Thoracic aorta (tissue), 2 donors: ENCODE measurements at regions not wholly inside any gene's neighbourhood (a gene's known extent, or its start where the extent isn't known, plus 50 kb on each side); places are given as distances from the start of the nearest gene placed in this dataset.
A peak's percentile ranks its signal among the peaks of the same experiment; 100 is the strongest.

Source experiments
- ATAC-seq: fragments of 150-250 bp; one replicate; pipeline ENCODE4 v1.8.0; 2017; ENCODE audit warnings: low read depth; ENCODE audit not compliant: insufficient number of reproducible peaks, low FRiP score
- DNase-seq: peaks from one replicate; pipeline ENCODE4 v3.0.0-alpha.2; 2020; ENCODE audit warnings: low spot score
- H3K27ac ChIP-seq, 2 donors: fragments of 200-600 bp; sonication (generic); 1 replicate in 1 of 2; 2 replicates in 1 of 2; pipeline ENCODE4 v1.5.1; 2016; ENCODE audit warnings: mild to moderate bottlenecking in 2 of 2, moderate library complexity in 2 of 2
- H3K27me3 ChIP-seq: fragments of 200-600 bp; sonication (generic); replicated peaks from 2 replicates; pipeline ENCODE4 v1.6.0; 2016; ENCODE audit warnings: mild to moderate bottlenecking; ENCODE audit not compliant: insufficient read depth
- H3K36me3 ChIP-seq: fragments of 200-600 bp; sonication (generic); one replicate; pipeline ENCODE4 v1.5.1; 2016
- H3K4me1 ChIP-seq, 2 donors: fragments of 200-600 bp; sonication (generic); 1 replicate in 1 of 2; 2 replicates in 1 of 2; pipeline versions ENCODE4 v1.5.1 to v1.6.0; 2016; ENCODE audit warnings: low read depth in 2 of 2, mild to moderate bottlenecking in 1 of 2; ENCODE audit not compliant: control insufficient read depth in 1 of 2
- H3K4me3 ChIP-seq: fragments of 200-600 bp; sonication (generic); 2 replicates; pipeline ENCODE4 v1.5.1; 2016; ENCODE audit warnings: mild to moderate bottlenecking
- H3K9me3 ChIP-seq: fragments of 200-600 bp; sonication (generic); 2 replicates; pipeline ENCODE4 v1.5.1; 2016
- CTCF ChIP-seq: fragments of 200-600 bp; sonication (generic); IDR thresholded peaks from one replicate; pipeline ENCODE4 v1.5.1; 2019; ENCODE audit warnings: antibody characterized with exemption

- Histone ChIP-seq H3K36me3 (no peaks in the 10 kb centered on the region), H3K4me3 (no peak overlapping the region), H3K4me1 (peaks cover 6 to 12% of the 10 kb centered on the region in 2 donors), H3K27me3 (no peaks in the 10 kb centered on the region), H3K27ac (no peak overlapping the region), H3K9me3 (no peaks in the 10 kb centered on the region)
- no peak for DNase-seq
- no peak for ATAC-seq
- TF ChIP-seq CTCF, result no peak
These were observed 348.5 kb downstream of the CXCL12 start for GRCh38 chr10:44036425-44036824.

GRCh38 chr10:44035474-44036197, 349.3 kb downstream of the CXCL12 start:
- Histone ChIP-seq H3K4me3 (no peak overlapping the region), H3K9me3 (no peaks in the 10 kb centered on the region), H3K27me3 (no peaks in the 10 kb centered on the region), H3K27ac (no peak overlapping the region), H3K4me1 (peaks cover 11 to 20% of the 10 kb centered on the region in 2 donors), H3K36me3 (no peaks in the 10 kb centered on the region)
- TF ChIP-seq CTCF, result no peak
- no peak for ATAC-seq
- DNase-seq, result no peak

GRCh38 chr10:44034946-44035345, 350.0 kb downstream of the CXCL12 start:
- H3K9me3 ChIP-seq, result no peaks in the 10 kb centered on the region
- no peak for DNase-seq
- H3K27me3 ChIP-seq, result no peaks in the 10 kb centered on the region
- no peak for ATAC-seq
- no peak for TF ChIP-seq CTCF
- H3K36me3 ChIP-seq, result no peaks in the 10 kb centered on the region
- no peak overlapping the region for H3K4me3 ChIP-seq
- H3K4me1 ChIP-seq, result peaks cover 18 to 27% of the 10 kb centered on the region in 2 donors
- H3K27ac ChIP-seq, result no peak overlapping the region

- no peaks in the 10 kb centered on the region for H3K9me3 ChIP-seq
- no peak for TF ChIP-seq CTCF
- ATAC-seq (no peak), DNase-seq (no peak)
- H3K4me1 ChIP-seq, result peaks cover 19 to 28% of the 10 kb centered on the region in 2 donors
- no peak overlapping the region for H3K27ac ChIP-seq
- H3K36me3 ChIP-seq, result no peaks in the 10 kb centered on the region
- H3K27me3 ChIP-seq, result no peaks in the 10 kb centered on the region
- no peak overlapping the region for H3K4me3 ChIP-seq
These were observed 351.9 kb downstream of the CXCL12 start for GRCh38 chr10:44033008-44033407.

- no peak overlapping the region for H3K4me3 ChIP-seq
- no peak for DNase-seq
- peaks cover 19 to 28% of the 10 kb centered on the region in 2 donors for H3K4me1 ChIP-seq
- H3K27ac ChIP-seq, result peak overlapping the region in 1 of 2 donors; percentile 46
- no peak for ATAC-seq
- H3K36me3 ChIP-seq, result no peaks in the 10 kb centered on the region
- no peaks in the 10 kb centered on the region for H3K27me3 ChIP-seq
- TF ChIP-seq CTCF, result no peak
- H3K9me3 ChIP-seq, result no peaks in the 10 kb centered on the region
These were observed 352.7 kb downstream of the CXCL12 start for GRCh38 chr10:44032216-44032615.
